Ishikawa (cell line): ENCODE measurements at regions not wholly inside any gene's neighbourhood (a gene's known extent, or its start where the extent isn't known, plus 50 kb on each side); places are given as distances from the start of the nearest gene placed in this dataset.

ENCODE experiments used
- CEBPB ChIP-seq: IDR thresholded peaks from 2 replicates; pipeline ENCODE4 v1.6.1; 2012
- CREB1 ChIP-seq: IDR thresholded peaks from 2 replicates; pipeline ENCODE4 v1.6.1; 2012; ENCODE audit warnings: low read depth
- EGR1 ChIP-seq: IDR thresholded peaks from 2 replicates; pipeline ENCODE4 v1.6.1; 2012
- EP300 ChIP-seq: IDR thresholded peaks from 2 replicates; pipeline ENCODE4 v1.6.1; 2012; ENCODE audit warnings: borderline replicate concordance
- FOXM1 ChIP-seq: IDR thresholded peaks from 2 replicates; pipeline ENCODE4 v1.6.1; 2012; ENCODE audit warnings: low read depth, borderline replicate concordance
- MAX ChIP-seq: IDR thresholded peaks from 2 replicates; pipeline ENCODE4 v1.6.1; 2012
- NFIC ChIP-seq: IDR thresholded peaks from 2 replicates; pipeline ENCODE4 v1.6.1; 2012
- RAD21 ChIP-seq: IDR thresholded peaks from 2 replicates; pipeline ENCODE4 v1.6.1; 2012; ENCODE audit warnings: low read depth
- REST ChIP-seq: IDR thresholded peaks from 2 replicates; pipeline ENCODE4 v1.6.1; 2012; ENCODE audit warnings: low read depth, mild to moderate bottlenecking
- TAF1 ChIP-seq: IDR thresholded peaks from 2 replicates; pipeline ENCODE4 v1.6.1; 2012; ENCODE audit warnings: low read depth, mild to moderate bottlenecking
- TCF12 ChIP-seq: IDR thresholded peaks from 2 replicates; pipeline ENCODE4 v1.6.1; 2012; ENCODE audit warnings: low read depth
- TEAD4 ChIP-seq: IDR thresholded peaks from 2 replicates; pipeline ENCODE4 v1.6.1; 2012
- USF1 ChIP-seq: IDR thresholded peaks from 2 replicates; pipeline ENCODE4 v1.6.1; 2012
- YY1 ChIP-seq: IDR thresholded peaks from 2 replicates; pipeline ENCODE4 v1.6.1; 2012; ENCODE audit warnings: low read depth
- ZBTB7A ChIP-seq: IDR thresholded peaks from 2 replicates; pipeline ENCODE4 v1.6.1; 2012; ENCODE audit warnings: low read depth

GRCh38 chr5:121426153-121426552 is 425.5 kb upstream of the FTMT start:
- TF ChIP-seq MAX (no peak), NFIC (no peak), RAD21 (no peak), EGR1 (no peak), ZBTB7A (no peak), CREB1 (no peak), FOXM1 (no peak), TAF1 (no peak), TCF12 (no peak), REST (no peak), CEBPB (no peak), TEAD4 (no peak), YY1 (no peak), EP300 (no peak), USF1 (no peak)

GRCh38 chr5:121429761-121430160 is 421.9 kb upstream of the FTMT start:
- TF ChIP-seq TEAD4 (no peak), EGR1 (no peak), ZBTB7A (no peak), TCF12 (no peak), CREB1 (no peak), REST (no peak), NFIC (no peak), CEBPB (no peak), EP300 (no peak), TAF1 (no peak), USF1 (no peak), YY1 (no peak), MAX (no peak), RAD21 (no peak)

- TF ChIP-seq TEAD4 (no peak), YY1 (no peak), CREB1 (no peak), RAD21 (no peak), USF1 (no peak), TAF1 (no peak), ZBTB7A (no peak), FOXM1 (no peak), MAX (no peak), REST (no peak), EGR1 (no peak), EP300 (no peak), NFIC (no peak), TCF12 (no peak), CEBPB (no peak)
These were observed 421.1 kb upstream of the FTMT start for GRCh38 chr5:121430538-121430937.

- TF ChIP-seq USF1 = no peak
- TF ChIP-seq EGR1 = no peak
- no peak for TF ChIP-seq TEAD4
- TF ChIP-seq MAX = no peak
These were observed 406.2 kb upstream of the FTMT start for GRCh38 chr5:121445511-121445910.
